ENCODE measurements at regions not wholly inside any gene's neighbourhood (a gene's known extent, or its start where the extent isn't known, plus 50 kb on each side); places are given as distances from the start of the nearest gene placed in this dataset.
"Not testable (repeated sequence)": the region's sequence is repeated elsewhere in the genome, so short reads cannot be mapped to it uniquely, and the experiment has no call there.

- DNase-seq, result no peak
Measured at GRCh38 chr2:107634172-107634571, 192.5 kb upstream of the RGPD4 start.

- DNase-seq, result no peak
Measured at GRCh38 chr2:107635883-107636282, 190.8 kb upstream of the RGPD4 start.

GRCh38 chr2:107645586-107645985 lies 181.1 kb upstream of the RGPD4 start:
- no peak for DNase-seq

GRCh38 chr2:107648781-107649404 lies 177.8 kb upstream of the RGPD4 start:
- DNase-seq, result no peak

- no peak for DNase-seq
Measured at GRCh38 chr2:107657049-107657448, 169.6 kb upstream of the RGPD4 start.

- no peak for DNase-seq
Measured at GRCh38 chr2:107663632-107664031, 163.1 kb upstream of the RGPD4 start.

- DNase-seq, result no peak
Measured at GRCh38 chr2:107669335-107669734, 157.4 kb upstream of the RGPD4 start.

GRCh38 chr2:107681936-107682335 lies 144.8 kb upstream of the RGPD4 start:
- no peak for DNase-seq

GRCh38 chr2:107684421-107684820 lies 142.3 kb upstream of the RGPD4 start:
- DNase-seq, result no peak

GRCh38 chr2:107685421-107685986 lies 141.2 kb upstream of the RGPD4 start:
- DNase-seq, result no peak

- no peak for DNase-seq
Measured at GRCh38 chr2:107687073-107687472, 139.6 kb upstream of the RGPD4 start.

GRCh38 chr2:107688135-107688534 lies 138.6 kb upstream of the RGPD4 start:
- no peak for DNase-seq

GRCh38 chr2:107693604-107694003 lies 133.1 kb upstream of the RGPD4 start:
- no peak for DNase-seq

GRCh38 chr2:107694667-107695066 lies 132.0 kb upstream of the RGPD4 start:
- DNase-seq, result no peak

- DNase-seq, result no peak
Measured at GRCh38 chr2:107697385-107697784, 129.3 kb upstream of the RGPD4 start.

GRCh38 chr2:107698861-107699260 lies 127.8 kb upstream of the RGPD4 start:
- no peak for DNase-seq

- no peak for DNase-seq
Measured at GRCh38 chr2:107700073-107700472, 126.6 kb upstream of the RGPD4 start.

GRCh38 chr2:107711941-107712340 lies 114.8 kb upstream of the RGPD4 start:
- no peak for DNase-seq

- no peak for DNase-seq
Measured at GRCh38 chr2:107712857-107713256, 113.8 kb upstream of the RGPD4 start.

- DNase-seq, result no peak
Measured at GRCh38 chr2:107717661-107718060, 109.0 kb upstream of the RGPD4 start.

- DNase-seq, result no peak
Measured at GRCh38 chr2:107719141-107719540, 107.6 kb upstream of the RGPD4 start.

GRCh38 chr2:107719836-107720235 lies 106.9 kb upstream of the RGPD4 start:
- DNase-seq, result no peak

GRCh38 chr2:107721178-107721577 lies 105.5 kb upstream of the RGPD4 start:
- DNase-seq, result no peak

GRCh38 chr2:107721586-107721985 lies 105.1 kb upstream of the RGPD4 start:
- DNase-seq, result no peak

GRCh38 chr2:107725824-107726223 lies 100.9 kb upstream of the RGPD4 start:
- not testable (repeated sequence) for DNase-seq
